DMS53 (cell line): ENCODE measurements at regions not wholly inside any gene's neighbourhood (a gene's known extent, or its start where the extent isn't known, plus 50 kb on each side); places are given as distances from the start of the nearest gene placed in this dataset.
"Not testable (repeated sequence)": the region's sequence is repeated elsewhere in the genome, so short reads cannot be mapped to it uniquely, and the experiment has no call there.

ENCODE experiments used
- DNase-seq: peaks from one replicate; lab custom pipeline; 2025; lab: John Stamatoyannopoulos, UW

- no peak for DNase-seq
Observed at GRCh38 chr11:21930408-21930807, 262.5 kb upstream of the ANO5 start.

DNA sequence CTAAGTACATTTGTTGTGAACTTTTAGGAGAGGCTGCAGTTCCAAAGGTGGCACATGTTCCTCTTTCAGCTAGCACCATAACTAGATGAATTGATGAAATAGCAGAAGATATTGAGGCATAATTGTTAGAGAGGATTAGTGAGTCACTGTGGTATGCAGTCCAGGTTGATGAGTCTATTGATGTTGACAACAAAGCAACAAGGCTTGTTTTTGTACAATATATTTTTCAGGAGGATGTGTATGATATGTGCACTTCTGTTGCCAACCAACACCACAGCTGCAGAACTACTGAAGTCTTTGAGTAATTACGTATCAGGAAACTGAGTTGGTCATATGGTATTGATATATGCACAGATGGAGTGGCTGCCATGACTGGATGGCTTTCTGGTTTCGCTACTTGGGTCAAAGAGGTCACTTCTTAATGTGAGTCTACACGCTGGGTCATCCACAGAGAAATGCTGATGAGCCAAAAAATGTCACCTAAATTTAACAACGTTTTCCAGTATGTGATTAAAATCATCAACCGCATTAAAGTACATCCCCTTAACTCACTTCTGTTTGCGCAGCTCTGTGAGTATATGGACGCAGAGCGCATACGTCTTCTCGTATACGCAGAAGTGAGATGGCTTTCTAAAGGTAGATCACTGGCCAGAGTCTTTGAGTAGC, 261.3 kb upstream of the ANO5 start:
- no peak for DNase-seq

GRCh38 chr11:21933095-21933494, 259.8 kb upstream of the ANO5 start:
- peak; percentile 48 for DNase-seq

DNA sequence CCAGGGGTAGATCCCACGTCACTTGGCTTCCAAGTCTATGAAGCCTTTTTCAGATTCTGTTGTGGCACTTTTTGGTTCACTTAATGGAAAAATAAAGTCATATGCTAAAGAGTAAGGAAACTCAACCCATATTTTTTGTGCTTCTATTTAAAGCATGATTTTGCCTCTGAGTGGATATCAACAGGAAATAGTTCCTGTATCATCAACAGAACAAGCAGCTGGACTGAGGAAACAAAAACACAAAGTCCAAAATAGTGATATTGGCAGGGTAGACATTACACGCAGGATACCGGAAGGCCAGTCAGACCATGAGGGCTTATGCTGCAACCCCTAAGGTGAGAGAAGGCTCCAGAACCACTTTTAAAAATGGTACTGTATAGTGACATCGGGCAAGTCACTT, 248.3 kb upstream of the ANO5 start:
- DNase-seq, result no peak

DNA sequence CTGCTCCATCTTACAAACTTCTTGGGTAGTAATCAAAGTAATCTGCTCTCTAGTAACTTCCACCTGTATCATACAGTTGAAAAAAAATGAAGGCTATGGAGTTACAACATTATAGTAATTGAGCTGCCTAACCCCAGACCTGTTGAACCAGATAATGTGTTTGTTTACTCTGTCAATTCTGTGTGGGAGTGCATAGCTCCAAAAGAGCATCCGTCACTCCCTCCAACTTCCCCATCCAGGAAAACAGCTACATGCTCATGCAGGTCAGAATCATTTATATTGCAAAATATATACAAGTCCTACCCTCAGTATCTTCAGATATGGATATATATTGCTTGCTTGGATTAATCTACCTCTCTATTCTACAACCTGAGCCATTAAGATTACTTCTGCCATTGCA, 244.0 kb upstream of the ANO5 start:
- peak; percentile 75 for DNase-seq

DNA sequence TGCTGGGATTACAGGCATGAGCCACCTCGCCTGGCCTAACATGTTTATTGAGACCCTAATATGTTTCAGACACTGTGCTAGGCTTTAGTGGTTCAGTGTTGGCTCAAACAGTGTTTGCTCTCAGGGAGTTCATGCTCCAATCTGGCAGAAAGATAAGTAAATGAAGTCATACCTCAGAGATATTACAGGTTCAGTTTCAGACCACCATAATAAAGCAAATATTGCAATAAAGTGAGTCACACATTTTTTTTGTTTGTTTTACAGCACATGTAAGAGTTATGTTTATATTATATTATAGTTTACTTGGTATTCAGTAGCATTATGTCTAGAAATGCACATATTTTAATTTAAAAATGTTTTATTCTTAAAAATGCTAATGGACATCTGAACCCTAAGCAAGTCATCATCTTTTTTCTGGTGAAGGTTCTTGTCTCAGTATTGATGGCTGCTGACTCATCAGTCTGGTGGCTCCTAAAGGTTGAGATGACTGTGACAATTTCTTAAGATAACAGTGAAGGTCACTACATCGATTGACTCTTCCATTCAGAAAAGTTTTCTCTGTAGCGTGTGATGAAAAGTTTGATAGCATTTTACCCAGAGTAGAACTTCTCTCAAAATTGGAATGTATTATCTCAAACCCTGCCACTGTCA, 243.0 kb upstream of the ANO5 start:
- DNase-seq, result peak; percentile 72

DNA sequence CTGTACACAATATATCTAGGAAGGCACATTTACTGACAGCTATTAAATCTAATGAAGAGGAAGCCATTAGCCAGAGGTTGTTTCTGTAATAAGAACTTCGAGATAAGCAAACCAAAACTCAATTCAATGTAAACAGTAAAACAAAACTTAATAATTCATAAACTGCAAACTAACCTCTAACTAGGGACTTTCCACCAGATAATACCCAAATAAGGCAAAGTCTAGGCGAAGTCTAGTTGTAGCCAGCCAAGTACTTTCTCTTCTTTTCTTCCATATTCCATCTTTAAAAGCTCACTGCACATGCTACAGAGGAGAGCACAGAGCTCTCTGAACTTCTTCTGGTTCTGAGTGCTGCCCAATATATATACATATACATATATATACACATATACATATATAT, 229.9 kb upstream of the ANO5 start:
- no peak for DNase-seq

GRCh38 chr11:21965221-21965620, 227.7 kb upstream of the ANO5 start:
- no peak for DNase-seq

DNA sequence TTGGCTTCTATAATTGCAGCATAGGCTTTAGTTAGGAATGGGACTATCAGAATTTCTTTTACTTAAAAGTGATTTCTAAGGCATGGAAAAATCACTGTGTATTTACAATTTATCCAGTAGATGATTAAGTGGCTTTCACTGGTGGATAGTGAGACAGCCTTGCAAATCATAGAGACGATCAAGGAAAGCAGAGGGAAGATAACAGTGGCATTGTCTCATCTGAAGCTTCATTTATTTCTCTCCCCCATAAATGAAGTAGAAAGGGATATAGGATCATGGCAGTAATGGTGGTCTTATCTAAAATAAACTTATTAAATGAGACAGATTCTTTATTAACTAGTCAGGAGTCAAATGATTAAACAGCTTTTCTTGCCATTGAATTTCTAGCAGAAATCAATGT, 224.2 kb upstream of the ANO5 start:
- DNase-seq, result no peak

- no peak for DNase-seq
Observed at GRCh38 chr11:21969841-21970240, 223.0 kb upstream of the ANO5 start.

GRCh38 chr11:21975242-21975641, 217.6 kb upstream of the ANO5 start:
- peak; percentile 65 for DNase-seq

DNA sequence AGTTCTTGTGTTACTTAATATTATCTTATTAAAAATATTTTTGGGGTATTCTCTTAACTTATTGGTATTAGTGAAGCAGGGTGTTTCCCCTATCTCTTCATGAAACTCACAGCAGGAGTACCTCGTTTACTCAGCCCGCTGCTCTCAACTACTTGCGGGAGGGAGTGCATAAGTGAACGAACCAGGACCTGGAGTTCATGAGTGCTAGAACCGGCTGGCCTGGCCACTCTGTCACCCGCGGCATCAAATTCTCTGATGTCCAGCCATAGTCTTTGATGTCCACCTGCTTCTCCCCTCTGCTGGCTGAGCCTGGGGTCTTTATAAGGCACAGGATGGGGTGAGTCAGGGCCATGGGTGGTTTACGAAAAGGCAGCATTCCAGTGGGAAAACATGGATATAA, 216.7 kb upstream of the ANO5 start:
- no peak for DNase-seq

- no peak for DNase-seq
Observed at GRCh38 chr11:21983431-21983830, 209.5 kb upstream of the ANO5 start.

DNA sequence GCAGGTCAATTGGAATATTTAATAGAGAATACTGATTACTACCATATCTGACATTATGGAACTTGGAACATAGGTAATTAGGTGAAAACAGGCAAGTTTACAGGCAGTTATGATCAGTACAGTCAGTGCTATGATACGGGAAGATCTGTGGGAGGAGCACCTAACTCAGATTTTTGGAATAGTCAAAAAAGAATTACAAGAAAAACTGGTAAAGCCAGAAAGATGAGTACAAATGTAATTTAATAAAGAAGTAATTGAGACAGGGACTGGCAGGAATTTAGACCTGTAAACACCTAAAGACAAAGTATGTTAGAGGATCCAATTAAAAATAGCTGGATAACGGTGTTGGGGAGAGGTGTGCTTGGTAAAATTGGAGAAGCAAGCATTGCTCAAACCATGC, 206.5 kb upstream of the ANO5 start:
- no peak for DNase-seq

DNA sequence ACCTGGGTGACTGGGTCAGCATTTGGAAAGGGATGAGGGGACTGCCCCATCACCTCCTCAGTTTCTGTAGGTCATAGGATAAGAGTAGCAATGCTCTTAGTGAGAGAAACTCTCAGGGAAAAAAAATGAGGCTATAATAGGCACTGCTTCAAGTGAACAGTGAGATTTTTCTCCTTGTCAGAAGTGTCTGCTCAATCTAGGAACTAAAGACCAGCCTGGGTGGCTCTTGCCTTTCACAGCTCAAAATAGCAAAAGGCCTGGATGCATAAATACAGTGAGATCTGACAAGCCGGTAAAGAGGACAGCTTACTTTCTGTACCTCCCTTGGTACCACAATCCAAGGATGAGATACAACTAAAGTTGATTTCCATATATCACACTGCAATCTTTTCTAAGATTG, 205.6 kb upstream of the ANO5 start:
- DNase-seq, result no peak

DNA sequence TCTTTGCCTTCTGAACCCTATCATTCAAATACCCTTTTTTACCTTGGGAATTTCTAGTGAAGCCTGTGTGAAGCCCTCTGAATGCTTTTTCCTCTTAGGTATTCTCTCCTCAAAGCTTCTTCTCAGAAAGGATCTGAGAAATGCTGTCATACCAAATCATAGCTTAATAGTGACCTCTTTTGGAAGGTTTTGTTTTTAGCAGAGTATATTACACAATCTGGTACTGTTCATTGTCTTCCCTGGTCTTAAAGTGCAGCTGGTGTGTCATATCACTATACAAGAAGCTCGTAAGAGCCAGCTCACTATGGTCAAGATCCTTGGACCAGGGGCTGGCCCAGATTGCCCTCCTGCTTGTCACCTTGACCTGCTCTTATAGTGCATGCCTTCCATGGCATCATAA, 204.4 kb upstream of the ANO5 start:
- DNase-seq, result peak; percentile 35

- not testable (repeated sequence) for DNase-seq
Observed at GRCh38 chr11:22001803-22002202, 191.1 kb upstream of the ANO5 start.

DNA sequence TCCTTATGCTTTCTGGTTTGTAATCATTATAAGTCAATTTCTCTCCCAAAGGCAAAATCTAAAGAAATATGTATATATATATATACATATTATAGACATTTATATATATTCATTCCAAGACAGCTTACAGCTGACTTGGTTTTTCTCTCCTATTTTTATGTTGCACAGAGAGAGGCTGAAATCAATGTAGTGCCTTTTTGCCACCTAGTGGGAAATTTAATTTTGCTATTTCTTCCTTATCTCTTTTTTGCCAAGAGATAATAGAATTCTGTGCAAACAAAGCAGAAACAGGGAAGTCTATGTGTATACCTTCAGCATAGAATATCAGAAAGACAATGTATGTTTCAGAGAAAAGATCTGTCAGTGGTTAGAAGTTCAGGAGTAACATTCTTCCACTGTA, 186.0 kb upstream of the ANO5 start:
- no peak for DNase-seq

GRCh38 chr11:22031791-22032190, 161.1 kb upstream of the ANO5 start:
- DNase-seq, result no peak

DNA sequence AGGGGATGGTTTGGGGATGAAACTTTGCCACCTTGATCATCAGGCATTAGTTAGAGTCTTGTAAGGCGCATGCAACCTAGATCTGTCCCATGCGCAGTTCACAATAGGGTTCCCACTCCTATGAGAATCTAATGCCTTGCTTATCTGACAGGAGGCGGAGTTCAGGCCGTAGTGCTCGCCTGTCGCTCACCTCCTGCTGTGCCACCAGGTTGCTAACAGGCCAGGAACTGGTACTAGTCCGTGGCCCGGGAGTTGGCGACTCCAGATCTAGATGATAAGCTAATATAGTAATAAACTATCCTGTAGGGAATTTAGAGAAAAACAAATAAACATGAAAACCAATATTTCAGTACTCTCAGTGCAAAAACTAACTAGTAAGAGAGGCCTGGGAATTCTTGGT, 155.4 kb upstream of the ANO5 start:
- no peak for DNase-seq

- DNase-seq, result no peak
Observed at GRCh38 chr11:22041039-22041438, 151.8 kb upstream of the ANO5 start.

DNA sequence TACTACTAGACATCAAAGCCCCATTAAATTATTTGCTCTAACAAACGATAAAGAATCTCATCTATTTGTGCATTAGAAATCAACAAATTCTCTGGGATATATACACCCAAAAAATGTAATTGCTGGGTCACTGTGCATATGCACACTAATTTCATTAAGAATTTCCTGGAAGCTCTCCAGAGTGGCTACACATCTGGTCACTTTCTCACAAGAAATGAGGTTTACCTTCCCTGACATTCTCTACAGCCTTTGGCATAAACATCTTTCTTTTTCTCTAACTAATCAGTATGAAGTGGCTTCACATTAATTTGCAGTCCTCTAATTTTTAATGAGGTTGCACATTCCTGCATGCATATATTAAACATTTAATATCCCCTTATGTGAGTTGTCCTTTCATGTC, 150.8 kb upstream of the ANO5 start:
- DNase-seq, result no peak

- DNase-seq, result peak; percentile 29
Observed at GRCh38 chr11:22044126-22044525, 148.8 kb upstream of the ANO5 start.

DNA sequence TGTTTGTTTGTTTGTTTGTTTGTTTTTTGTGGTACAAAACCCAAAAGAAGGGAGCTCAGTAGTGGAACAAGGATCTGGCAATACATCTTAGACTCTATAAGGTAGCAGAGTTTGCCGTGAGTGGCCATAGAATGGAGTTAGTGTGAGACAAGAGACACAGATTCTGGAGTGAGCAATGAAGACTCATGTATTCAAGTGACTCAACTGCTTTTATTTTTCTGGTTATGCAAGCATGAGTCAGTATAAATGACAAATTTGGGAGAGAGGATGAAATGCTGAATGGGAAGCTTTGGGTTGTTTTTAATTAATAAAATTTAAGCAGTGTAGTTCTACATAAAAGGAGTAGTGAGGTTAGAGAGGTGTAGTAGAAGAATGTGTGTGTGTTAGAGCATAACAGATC, 143.6 kb upstream of the ANO5 start:
- DNase-seq, result no peak
